HUES64 (cell line): ENCODE measurements at regions not wholly inside any gene's neighbourhood (a gene's known extent, or its start where the extent isn't known, plus 50 kb on each side); places are given as distances from the start of the nearest gene placed in this dataset.

Experiments used
- H3K27ac ChIP-seq: 2 replicates; pipeline ENCODE4 v1.7.0; 2013; ENCODE audit warnings: low read depth, low read length, inconsistent platforms
- H3K27me3 ChIP-seq: 2 replicates; pipeline ENCODE4 v1.6.1; 2013; ENCODE audit warnings: mild to moderate bottlenecking, low read length; ENCODE audit not compliant: insufficient read depth
- H3K36me3 ChIP-seq: 2 replicates; pipeline ENCODE4 v1.6.1; 2013; ENCODE audit warnings: mild to moderate bottlenecking, low read length; ENCODE audit not compliant: insufficient read depth
- H3K4me1 ChIP-seq: 2 replicates; pipeline ENCODE4 v1.6.1; 2013; ENCODE audit warnings: mild to moderate bottlenecking, low read length, moderate library complexity; ENCODE audit not compliant: insufficient read depth
- H3K4me3 ChIP-seq: 2 replicates; pipeline ENCODE4 v1.5.1; 2013; ENCODE audit warnings: mild to moderate bottlenecking, low read length, moderate library complexity
- H3K9ac ChIP-seq: 2 replicates; pipeline ENCODE4 v1.6.1; 2013; ENCODE audit warnings: mild to moderate bottlenecking, low read depth, low read length
- H3K9me3 ChIP-seq: 2 replicates; pipeline ENCODE4 v1.6.1; 2013; ENCODE audit warnings: low read depth, low read length; ENCODE audit not compliant: insufficient read depth
- WGBS: fragments of 150-250, 120-280 bp; methylation state at CpG from one replicate; pipeline ENCODE4 v1.1.7; 2013; ENCODE audit warnings: missing lambda C conversion rate; 5-methylcytosine and 5-hydroxymethylcytosine counted together

DNA sequence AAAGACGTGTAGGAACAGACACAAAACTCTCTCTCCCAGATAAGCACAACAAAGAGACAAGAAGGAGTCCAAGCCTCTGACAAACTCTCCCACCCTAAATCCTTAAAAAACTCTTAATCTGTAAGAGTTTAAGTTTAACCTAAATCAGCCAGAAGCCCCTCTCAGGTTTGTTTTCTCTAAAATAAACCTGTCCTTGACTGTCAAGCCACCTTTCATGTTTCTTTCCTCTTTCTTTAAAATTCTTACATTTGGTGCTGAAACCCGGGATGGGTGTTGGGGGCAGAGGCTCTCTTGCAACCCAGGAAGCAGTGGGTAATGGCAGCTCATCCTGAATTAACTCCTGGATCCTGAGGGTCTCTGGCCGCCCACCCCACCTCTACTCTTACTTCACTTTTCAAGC is 107.8 kb upstream of the TENT5D start:
- H3K4me1 ChIP-seq: no peaks in the 10 kb centered on the region
- no peaks in the 10 kb centered on the region for H3K27me3 ChIP-seq
- no peak overlapping the region for H3K9ac ChIP-seq
- 86% methylated on average over 2 of the region's 3 CpGs for WGBS
- no peaks in the 10 kb centered on the region for H3K36me3 ChIP-seq
- no peak overlapping the region for H3K27ac ChIP-seq
- H3K9me3 ChIP-seq: no peaks in the 10 kb centered on the region
- no peak overlapping the region for H3K4me3 ChIP-seq

GRCh38 chrX:80316526-80316925 is 103.7 kb upstream of the TENT5D start:
- Histone ChIP-seq H3K9me3 (no peaks in the 10 kb centered on the region), H3K36me3 (no peaks in the 10 kb centered on the region), H3K27me3 (no peaks in the 10 kb centered on the region), H3K4me3 (no peak overlapping the region), H3K4me1 (no peaks in the 10 kb centered on the region), H3K27ac (no peak overlapping the region), H3K9ac (no peak overlapping the region)
- no CpG with 5 or more reads among the region's 1 CpG for WGBS

DNA sequence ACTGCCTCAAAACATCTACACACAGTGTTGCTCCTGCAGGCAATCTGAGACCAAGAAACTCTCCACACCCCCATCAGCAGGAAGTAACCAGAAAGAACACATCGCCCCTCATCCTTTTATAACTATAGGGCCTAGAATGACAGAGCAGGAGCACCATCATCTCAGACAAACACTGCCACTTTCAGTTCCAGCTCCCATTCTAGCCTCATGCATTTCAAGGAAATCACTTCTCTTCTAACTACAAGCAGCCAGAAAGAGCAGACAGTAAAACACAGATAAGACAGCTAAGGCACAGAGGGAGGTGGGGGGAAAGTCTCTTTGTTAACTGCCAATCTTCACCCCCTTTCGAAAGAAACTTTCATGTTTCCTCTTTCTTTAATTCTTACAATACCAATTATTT is 102.6 kb upstream of the TENT5D start:
- Histone ChIP-seq H3K9ac (no peak overlapping the region), H3K4me1 (no peaks in the 10 kb centered on the region), H3K36me3 (no peaks in the 10 kb centered on the region), H3K27ac (no peak overlapping the region), H3K9me3 (no peaks in the 10 kb centered on the region), H3K27me3 (no peaks in the 10 kb centered on the region), H3K4me3 (no peak overlapping the region)
- WGBS: 85% methylated on average over 1 of the region's 2 CpGs

DNA sequence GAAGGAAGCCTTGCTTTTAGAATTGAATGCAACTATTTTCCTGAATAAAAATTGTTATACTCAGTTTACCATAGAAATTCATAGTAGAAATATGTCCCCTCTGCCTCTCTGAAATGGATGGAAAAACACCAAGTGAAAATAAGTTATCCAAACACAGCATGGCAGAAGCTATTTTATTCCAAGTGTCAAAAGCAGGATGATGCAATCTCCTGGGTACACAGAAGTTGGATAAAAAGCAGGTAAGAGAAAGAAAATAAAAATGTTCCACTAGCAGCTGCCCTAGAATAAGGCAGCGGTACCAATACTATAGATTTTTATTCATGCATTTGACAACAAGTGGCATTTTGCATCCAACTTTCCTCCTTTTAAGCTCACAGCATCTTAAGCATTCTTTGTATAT is 89.0 kb upstream of the TENT5D start:
- Histone ChIP-seq H3K36me3 (no peaks in the 10 kb centered on the region), H3K27me3 (no peaks in the 10 kb centered on the region), H3K9ac (no peak overlapping the region), H3K27ac (no peak overlapping the region), H3K9me3 (no peaks in the 10 kb centered on the region), H3K4me3 (no peak overlapping the region), H3K4me1 (no peaks in the 10 kb centered on the region)
- WGBS: no CpG with 5 or more reads among the region's 1 CpG

DNA sequence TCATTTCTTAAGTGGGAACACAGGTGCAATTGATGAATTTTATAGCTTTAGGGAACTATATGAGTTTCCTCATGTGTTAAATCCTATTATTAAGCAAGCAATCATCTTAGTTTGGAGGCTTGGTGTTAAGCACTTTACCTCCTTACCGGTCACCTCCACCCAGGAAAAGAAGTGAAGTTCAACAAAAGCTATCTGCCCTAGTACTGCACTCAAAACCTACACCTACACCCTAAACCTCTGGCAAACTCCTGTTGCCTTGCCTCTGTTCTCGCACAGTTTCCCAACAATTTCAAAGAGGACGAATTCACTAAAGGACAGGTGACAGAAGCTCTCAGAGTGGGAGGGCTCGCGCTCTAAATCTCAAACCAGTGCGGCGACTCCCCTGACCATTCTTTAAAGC is 85.7 kb upstream of the TENT5D start:
- Histone ChIP-seq H3K27ac (no peak overlapping the region), H3K9me3 (no peaks in the 10 kb centered on the region), H3K4me3 (peak overlapping the region; percentile 75), H3K36me3 (no peaks in the 10 kb centered on the region), H3K9ac (no peak overlapping the region), H3K27me3 (no peaks in the 10 kb centered on the region), H3K4me1 (no peaks in the 10 kb centered on the region)
- WGBS: 10% methylated on average over 7 of the region's 7 CpGs

DNA sequence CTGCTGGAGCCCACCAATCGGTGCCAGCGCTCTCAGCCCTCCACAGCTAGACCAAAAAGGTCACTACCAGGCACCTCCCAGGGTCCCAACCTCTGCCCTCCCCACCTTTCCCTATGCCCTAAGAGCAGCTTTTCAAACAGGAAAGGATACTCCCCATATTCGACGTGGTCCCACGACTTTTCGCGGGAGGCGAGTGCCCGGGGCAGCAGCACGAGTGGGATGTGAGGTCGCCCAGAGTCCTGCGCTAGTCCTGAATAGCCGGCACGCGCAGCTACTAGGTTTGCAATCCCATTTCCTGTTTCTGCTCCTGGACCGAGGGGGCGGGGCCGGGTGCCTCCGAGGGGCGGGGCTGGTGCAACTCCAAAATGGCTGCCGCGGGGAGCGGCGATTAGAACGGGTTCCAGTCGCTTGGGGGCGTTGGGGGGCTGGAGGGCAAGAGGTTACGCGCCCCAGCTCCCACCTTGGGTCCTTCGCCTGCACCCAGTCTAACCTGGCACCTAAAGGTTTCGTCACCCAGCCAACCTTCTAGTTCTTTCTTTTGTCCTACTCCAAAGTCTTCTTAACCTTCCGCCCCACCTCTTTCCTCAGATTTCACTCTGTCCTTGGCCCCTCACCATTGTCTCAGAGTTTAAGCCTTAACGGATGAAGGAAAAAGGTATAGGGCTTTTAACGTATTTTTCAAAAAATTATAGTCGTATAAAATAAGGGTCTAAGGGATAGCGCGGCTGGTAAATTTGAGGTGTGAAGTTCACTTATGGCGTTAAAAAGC is 85.0 kb upstream of the TENT5D start:
- H3K4me1 ChIP-seq: no peaks in the 10 kb centered on the region
- H3K27ac ChIP-seq: no peak overlapping the region
- H3K9me3 ChIP-seq: no peaks in the 10 kb centered on the region
- H3K27me3 ChIP-seq: no peaks in the 10 kb centered on the region
- H3K9ac ChIP-seq: no peak overlapping the region
- no peaks in the 10 kb centered on the region for H3K36me3 ChIP-seq
- 24% methylated on average over 38 of the region's 38 CpGs for WGBS
- H3K4me3 ChIP-seq: peak overlapping the region; percentile 75

DNA sequence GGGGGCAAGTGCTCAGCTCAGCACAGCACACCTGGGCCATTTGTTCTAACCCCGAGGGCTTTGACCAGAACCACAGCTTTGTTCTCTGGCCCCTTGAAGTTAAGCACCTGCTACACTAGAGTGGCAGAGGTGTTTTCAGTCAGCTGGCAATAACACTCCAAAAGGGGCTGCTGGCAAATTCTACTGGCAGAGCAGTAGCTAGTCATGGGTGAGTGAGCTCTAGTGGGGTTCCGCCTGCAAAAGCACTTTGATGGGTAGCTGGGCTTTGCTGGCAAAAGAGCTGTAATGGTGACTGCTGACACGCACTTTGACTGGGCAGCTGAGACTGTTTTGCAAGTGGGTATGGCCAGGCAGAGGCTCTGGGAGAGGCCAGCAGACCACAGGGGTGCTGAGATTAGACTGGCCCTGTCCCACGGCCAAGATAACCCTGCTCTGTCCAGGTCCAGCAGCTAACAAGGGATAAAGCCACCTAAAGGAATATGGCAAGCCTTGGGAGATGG is 65.2 kb upstream of the TENT5D start:
- H3K9ac ChIP-seq: no peak overlapping the region
- 94% methylated on average over 4 of the region's 4 CpGs for WGBS
- H3K27ac ChIP-seq: no peak overlapping the region
- no peak overlapping the region for H3K4me3 ChIP-seq
- H3K9me3 ChIP-seq: no peaks in the 10 kb centered on the region
- H3K4me1 ChIP-seq: no peaks in the 10 kb centered on the region
- H3K36me3 ChIP-seq: no peaks in the 10 kb centered on the region
- no peaks in the 10 kb centered on the region for H3K27me3 ChIP-seq
